ENCODE measurements at regions not wholly inside any gene's neighbourhood (a gene's known extent, or its start where the extent isn't known, plus 50 kb on each side); places are given as distances from the start of the nearest gene placed in this dataset.
A peak's percentile ranks its signal among the peaks of the same experiment; 100 is the strongest.

GRCh38 chr15:81939604-81940440, 106.0 kb downstream of the MEX3B start:
- Mint-ChIP-seq H3K4me3 (ENCODE audit: unreplicated experiment) (no peak overlapping the region), H3K9me3 (ENCODE audit: unreplicated experiment) (no peaks in the 10 kb centered on the region), H3K27me3 (ENCODE audit: insufficient read depth, unreplicated experiment) (peaks cover 3% of the 10 kb centered on the region), H3K4me1 (ENCODE audit: low read depth, unreplicated experiment) (no peaks in the 10 kb centered on the region), H3K27ac (ENCODE audit: unreplicated experiment) (no peak overlapping the region), H3K36me3 (ENCODE audit: insufficient read depth, unreplicated experiment) (no peaks in the 10 kb centered on the region)
- DNase-seq = peak in 1 of 2 experiments; percentile 12
- no peaks in the 10 kb centered on the region for H3K36me3 ChIP-seq (ENCODE audit: control insufficient read depth, insufficient read depth, low read length)
- intact Hi-C loops (cut with micrococcal nuclease; ENCODE audit: unreplicated experiment) = no loop called here
- H3K27me3 ChIP-seq (replicated peaks; ENCODE audit: control insufficient read depth, insufficient read depth, low read length) = no peaks in the 10 kb centered on the region
- ChIA-PET POLR2A (no interaction called here), CTCF (no interaction called here)
- BruUV-seq (replicated peaks) = no TSS peak
- H3K4me1 ChIP-seq = no peaks in the 10 kb centered on the region
- TF ChIP-seq, protein P1, sequence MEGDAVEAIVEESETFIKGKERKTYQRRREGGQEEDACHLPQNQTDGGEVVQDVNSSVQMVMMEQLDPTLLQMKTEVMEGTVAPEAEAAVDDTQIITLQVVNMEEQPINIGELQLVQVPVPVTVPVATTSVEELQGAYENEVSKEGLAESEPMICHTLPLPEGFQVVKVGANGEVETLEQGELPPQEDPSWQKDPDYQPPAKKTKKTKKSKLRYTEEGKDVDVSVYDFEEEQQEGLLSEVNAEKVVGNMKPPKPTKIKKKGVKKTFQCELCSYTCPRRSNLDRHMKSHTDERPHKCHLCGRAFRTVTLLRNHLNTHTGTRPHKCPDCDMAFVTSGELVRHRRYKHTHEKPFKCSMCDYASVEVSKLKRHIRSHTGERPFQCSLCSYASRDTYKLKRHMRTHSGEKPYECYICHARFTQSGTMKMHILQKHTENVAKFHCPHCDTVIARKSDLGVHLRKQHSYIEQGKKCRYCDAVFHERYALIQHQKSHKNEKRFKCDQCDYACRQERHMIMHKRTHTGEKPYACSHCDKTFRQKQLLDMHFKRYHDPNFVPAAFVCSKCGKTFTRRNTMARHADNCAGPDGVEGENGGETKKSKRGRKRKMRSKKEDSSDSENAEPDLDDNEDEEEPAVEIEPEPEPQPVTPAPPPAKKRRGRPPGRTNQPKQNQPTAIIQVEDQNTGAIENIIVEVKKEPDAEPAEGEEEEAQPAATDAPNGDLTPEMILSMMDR (IDR thresholded peaks at IDR 0.05; ENCODE audit: insufficient read depth in 1 of 2, low read depth in 1 of 2, low read length in 1 of 2, severe bottlenecking in 1 of 2, unreplicated experiment in 1 of 2) = peak; percentile 38 to 57
- no peak overlapping the region for H3K4me3 ChIP-seq (ENCODE audit: low read depth, low read length)
- peaks cover 4% of the 10 kb centered on the region; the same call in 1 of the 2 replicates for H3K9me3 ChIP-seq

DNA sequence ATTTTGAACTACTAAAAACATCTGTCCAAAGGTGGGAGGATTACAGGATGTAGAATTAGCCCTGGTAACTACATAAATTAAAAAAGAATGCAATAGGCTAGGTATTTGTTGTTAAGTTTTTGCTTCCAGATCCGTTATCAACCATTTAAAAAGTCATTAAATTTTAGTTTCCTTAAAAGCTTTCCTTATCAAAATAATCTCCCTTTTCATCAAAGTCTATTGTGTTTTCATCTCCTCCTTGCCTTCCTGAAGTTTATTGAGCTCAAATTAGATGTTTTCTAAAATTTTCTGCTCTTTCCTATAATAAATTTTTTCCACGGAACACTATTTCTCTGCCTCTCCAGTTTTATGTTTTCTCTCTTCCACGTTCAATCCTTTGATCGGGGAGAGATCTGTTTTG, 108.6 kb downstream of the MEX3B start:
- Histone ChIP-seq H3K4me1 (no peaks in the 10 kb centered on the region), H3K9me3 (peaks cover 4% of the 10 kb centered on the region; the same call in 1 of the 2 replicates), H3K36me3 (ENCODE audit: control insufficient read depth, insufficient read depth, low read length) (no peaks in the 10 kb centered on the region), H3K27me3 (replicated peaks; ENCODE audit: control insufficient read depth, insufficient read depth, low read length) (no peaks in the 10 kb centered on the region), H3K4me3 (ENCODE audit: low read depth, low read length) (no peak overlapping the region)
- TF ChIP-seq, protein P1 (IDR thresholded peaks at IDR 0.05; ENCODE audit: insufficient read depth in 1 of 2, low read depth in 1 of 2, low read length in 1 of 2, severe bottlenecking in 1 of 2, unreplicated experiment in 1 of 2) = no peak
- H3K36me3 Mint-ChIP-seq (ENCODE audit: insufficient read depth, unreplicated experiment) = no peaks in the 10 kb centered on the region
- no peak overlapping the region for H3K4me3 Mint-ChIP-seq (ENCODE audit: unreplicated experiment)
- H3K4me1 Mint-ChIP-seq (ENCODE audit: low read depth, unreplicated experiment) = no peaks in the 10 kb centered on the region
- DNase-seq = no peak
- peaks cover 6% of the 10 kb centered on the region for H3K9me3 Mint-ChIP-seq (ENCODE audit: unreplicated experiment)
- BruUV-seq (replicated peaks) = no TSS peak
- ChIA-PET CTCF (no interaction called here), POLR2A (no interaction called here)
- H3K27me3 Mint-ChIP-seq (ENCODE audit: insufficient read depth, unreplicated experiment) = peaks cover 3% of the 10 kb centered on the region
- intact Hi-C loops (cut with micrococcal nuclease; ENCODE audit: unreplicated experiment) = no loop called here
- H3K27ac Mint-ChIP-seq (ENCODE audit: unreplicated experiment) = no peak overlapping the region

GRCh38 chr15:81930582-81931369, 115.0 kb downstream of the MEX3B start:
- BruUV-seq (replicated peaks) = no TSS peak
- DNase-seq = no peak
- H3K27me3 Mint-ChIP-seq (ENCODE audit: insufficient read depth, unreplicated experiment) = peaks cover 6% of the 10 kb centered on the region
- Histone ChIP-seq H3K4me3 (ENCODE audit: low read depth, low read length) (no peak overlapping the region), H3K4me1 (no peaks in the 10 kb centered on the region), H3K27me3 (replicated peaks; ENCODE audit: control insufficient read depth, insufficient read depth, low read length) (no peaks in the 10 kb centered on the region), H3K36me3 (ENCODE audit: control insufficient read depth, insufficient read depth, low read length) (no peaks in the 10 kb centered on the region), H3K9me3 (no peaks in the 10 kb centered on the region)
- no peaks in the 10 kb centered on the region for H3K36me3 Mint-ChIP-seq (ENCODE audit: insufficient read depth, unreplicated experiment)
- peaks cover 6% of the 10 kb centered on the region for H3K9me3 Mint-ChIP-seq (ENCODE audit: unreplicated experiment)
- ChIA-PET POLR2A (no interaction called here), CTCF (no interaction called here)
- intact Hi-C loops (cut with micrococcal nuclease; ENCODE audit: unreplicated experiment) = no loop called here
- no peak overlapping the region for H3K4me3 Mint-ChIP-seq (ENCODE audit: unreplicated experiment)
- H3K27ac Mint-ChIP-seq (ENCODE audit: unreplicated experiment) = no peak overlapping the region
- TF ChIP-seq, protein P1 (IDR thresholded peaks at IDR 0.05; ENCODE audit: insufficient read depth in 1 of 2, low read depth in 1 of 2, low read length in 1 of 2, severe bottlenecking in 1 of 2, unreplicated experiment in 1 of 2) = no peak
- H3K4me1 Mint-ChIP-seq (ENCODE audit: low read depth, unreplicated experiment) = no peaks in the 10 kb centered on the region
